Activated CD8-positive, alpha-beta memory T cell treated with anti-CD3 and anti-CD28 coated beads, Interleukin-2, amount 50 U/mL, for 48 hours (primary cell): ENCODE measurements at regions not wholly inside any gene's neighbourhood (a gene's known extent, or its start where the extent isn't known, plus 50 kb on each side); places are given as distances from the start of the nearest gene placed in this dataset.

Source experiments
- DNase-seq: peaks from one replicate; pipeline ENCODE4 v3.0.0-alpha.2; 2020

DNA sequence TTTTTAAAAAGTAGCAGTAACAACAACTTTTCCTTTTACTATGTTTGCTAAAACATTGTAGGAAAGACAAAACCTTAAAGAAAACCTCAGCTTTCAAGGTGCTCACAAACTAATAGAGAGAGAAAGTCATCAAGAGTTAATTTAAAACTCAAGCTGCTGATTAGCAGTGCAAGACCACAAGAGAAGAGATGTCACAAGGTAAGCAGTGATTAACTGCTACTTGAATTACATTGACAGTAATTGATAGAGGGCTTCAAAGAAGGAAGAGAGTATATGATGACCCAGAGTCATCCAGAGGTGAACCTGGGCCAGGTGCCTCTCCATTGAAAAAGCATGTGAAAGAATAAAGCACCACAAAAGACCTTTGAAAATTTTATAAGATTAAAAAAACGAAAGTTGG lies 939.6 kb upstream of the CNTNAP5 start:
- no peak for DNase-seq

DNA sequence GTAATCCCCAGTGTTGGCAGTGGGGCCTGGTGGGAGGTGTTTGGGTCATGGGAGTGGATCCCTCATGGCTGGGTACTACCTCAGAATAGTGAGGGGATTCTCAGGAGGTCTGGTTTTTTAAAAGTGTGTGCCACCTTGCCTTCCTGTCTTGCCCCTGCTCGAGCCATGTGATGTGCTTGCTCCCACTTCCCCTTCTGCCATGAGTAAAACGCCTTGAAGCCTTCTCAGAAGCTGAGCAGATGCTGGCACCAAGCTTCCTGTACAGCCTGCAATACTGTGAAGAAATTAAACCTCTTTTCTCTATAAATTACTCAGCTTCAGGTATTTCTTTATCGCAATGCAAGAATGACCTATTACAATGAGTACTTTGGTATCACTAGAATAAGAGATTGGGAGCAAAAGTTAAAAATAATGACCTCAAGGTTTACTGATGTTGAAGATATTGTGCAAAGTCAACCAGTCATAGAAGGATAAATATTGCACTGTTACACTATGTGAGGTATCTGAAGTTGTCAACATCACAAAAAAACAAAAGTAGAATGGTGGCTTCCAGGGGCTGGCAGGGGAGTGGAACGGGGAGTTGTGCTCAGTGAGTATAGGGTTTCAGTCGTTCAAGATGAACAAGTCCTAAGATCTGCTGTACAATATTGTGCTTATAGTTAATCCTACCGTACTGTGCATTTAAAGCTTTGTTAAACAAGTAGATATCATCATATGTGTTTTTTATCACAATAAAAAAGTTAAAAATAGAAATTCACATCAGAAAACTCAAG lies 938.3 kb upstream of the CNTNAP5 start:
- DNase-seq = no peak

DNA sequence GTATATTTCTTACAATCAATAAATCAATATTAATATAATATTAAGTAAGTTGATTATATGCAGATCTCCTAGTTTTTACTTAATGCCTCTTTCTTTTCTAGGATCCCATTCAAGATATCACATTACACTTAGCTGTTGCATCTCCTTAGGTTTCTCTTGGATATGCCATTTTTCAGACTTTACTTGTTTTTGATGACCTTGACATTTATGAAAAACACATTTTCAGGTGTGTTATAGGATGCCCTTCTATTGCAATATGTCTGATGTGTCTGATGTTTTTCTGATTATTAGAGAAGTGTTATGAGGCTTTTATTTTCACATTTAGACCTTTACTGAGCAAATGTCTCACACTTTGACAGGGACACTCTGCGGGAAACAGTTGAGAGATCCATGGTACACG lies 933.6 kb upstream of the CNTNAP5 start:
- no peak for DNase-seq

DNA sequence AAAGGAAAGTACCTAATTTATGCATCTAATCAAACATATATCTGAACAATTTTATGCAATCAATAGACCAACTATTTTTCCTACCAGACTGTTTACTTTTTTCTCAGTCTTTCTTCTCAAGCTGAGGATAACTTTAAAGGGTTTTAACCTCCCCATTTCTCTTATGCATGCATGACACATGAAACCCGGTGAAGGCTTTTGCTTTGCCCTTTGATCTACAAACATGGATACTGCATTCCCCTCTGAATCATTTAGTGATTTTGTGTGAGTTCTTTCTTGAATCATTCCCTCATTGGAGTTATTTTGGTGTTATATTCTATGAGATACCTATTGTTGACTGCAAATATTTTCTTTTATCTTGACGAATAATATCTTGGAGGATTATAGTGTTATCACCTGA lies 931.9 kb upstream of the CNTNAP5 start:
- no peak for DNase-seq

DNA sequence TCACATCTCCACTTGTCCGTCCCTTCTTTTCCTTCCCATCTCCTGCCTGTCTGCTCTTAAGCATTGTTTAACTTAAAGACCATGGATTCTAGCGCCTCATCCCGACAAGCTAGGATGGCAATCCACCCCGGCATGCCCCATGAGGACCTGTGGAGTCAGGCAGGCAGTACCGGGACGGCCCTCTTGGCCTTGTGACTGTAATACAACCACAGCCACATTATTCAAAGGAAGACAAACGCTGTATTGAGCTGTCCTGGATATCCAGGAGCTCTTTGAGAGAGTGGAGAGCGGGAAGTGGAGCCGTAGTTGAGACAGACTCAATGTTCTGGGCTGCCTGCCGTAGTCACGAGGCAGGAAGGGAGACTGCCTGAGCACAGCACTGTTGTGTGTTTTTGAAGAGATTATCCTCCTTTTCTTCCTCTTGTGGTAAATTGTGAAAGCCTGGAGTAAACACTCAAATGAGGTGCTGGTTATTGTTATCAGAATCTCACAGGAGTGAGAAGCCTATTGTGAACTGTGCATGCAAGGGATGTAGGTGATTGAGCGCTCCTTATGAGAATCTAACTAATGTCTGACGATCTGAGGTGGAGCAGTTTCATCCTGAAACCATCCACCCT lies 929.8 kb upstream of the CNTNAP5 start:
- no peak for DNase-seq

DNA sequence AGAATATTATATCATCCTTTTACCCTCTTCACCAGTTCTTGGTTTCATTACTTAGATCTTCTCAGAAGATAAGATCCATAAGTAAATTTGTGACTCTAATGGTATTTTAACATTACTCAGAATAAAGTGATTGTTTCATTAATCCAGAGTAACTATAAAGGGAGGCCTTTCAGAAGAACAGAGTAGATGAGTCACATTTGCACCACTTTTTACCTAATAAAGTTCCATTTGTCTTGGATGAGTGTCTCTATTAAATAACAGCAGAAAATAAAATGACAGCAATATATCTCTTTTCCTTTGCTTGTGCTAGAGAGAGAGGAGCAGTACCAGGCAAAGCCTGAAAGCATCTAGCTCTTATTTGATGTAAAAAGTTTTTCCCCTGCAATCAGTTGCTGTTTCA lies 926.5 kb upstream of the CNTNAP5 start:
- no peak for DNase-seq

DNA sequence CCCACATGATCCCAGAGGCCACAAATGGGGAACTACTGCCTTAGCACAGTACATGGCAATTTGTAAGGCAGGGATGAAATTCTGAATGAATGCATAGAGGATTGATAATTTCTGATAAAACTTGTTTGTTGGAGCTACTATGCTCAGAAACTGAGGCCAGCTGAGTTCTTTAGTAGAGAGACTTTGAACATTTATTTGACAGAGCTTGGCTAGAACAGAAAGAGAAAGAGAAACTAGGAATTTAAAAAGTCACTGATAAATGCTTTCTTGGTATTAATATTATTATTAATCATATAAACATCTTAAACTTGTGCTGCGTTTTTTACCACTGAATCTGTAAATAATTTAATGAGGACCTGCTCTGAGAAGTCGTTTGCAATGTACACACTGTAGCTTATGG lies 923.7 kb upstream of the CNTNAP5 start:
- no peak for DNase-seq

DNA sequence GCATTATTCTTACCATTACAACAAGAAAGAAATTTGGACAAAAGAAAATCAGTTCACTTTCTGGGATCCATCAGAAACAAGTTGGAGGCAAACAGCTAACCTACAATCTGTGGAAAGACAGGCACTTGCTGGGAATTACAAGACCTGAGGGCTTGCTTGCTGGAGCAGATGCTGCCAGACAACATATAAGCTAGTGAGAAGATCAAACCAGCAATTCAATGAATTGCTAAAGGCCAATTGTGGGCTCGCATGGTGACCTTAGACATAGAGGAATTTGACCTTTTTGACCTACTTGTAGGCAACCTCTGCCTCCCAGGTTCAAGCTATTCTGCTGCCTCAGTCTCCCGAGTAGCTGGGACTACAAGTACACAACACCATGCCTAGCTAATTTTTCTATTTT lies 921.2 kb upstream of the CNTNAP5 start:
- no peak for DNase-seq

DNA sequence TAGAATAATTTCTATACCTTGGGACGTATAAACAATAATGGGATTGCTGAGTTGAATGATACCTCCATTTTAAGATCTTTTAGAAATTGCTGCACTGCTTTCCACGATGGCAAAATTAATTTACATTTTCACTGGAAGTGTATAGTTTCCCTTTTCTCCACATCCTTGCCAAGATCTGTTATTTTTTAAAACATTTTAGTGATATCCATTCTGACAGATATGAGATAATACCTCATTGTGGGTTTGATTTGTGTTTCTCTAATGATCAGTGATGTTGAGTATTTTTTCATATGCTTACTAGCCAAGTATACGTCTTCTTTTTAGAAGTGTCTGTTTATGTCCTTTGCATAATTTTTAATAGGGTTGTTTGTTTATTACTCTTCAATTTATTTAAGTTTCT lies 908.5 kb upstream of the CNTNAP5 start:
- no peak for DNase-seq

DNA sequence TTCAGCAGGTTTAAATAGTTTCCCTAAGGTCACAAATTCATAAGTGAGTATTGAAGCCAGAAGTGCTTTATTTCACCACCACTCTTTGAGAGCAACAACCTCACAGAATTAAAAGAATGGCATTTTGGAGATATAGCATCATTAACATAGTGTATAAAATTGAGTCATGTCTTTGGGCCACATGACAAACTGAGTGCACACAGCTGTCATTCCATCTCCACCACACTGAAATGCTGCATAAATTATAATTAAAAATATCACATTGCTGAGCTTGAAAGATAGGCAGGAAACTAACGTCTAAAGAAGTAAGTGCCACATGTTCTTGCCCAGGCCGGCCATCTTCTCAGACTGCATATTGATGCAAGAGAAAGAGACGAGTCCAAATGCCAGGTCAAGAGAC lies 897.9 kb upstream of the CNTNAP5 start:
- no peak for DNase-seq

DNA sequence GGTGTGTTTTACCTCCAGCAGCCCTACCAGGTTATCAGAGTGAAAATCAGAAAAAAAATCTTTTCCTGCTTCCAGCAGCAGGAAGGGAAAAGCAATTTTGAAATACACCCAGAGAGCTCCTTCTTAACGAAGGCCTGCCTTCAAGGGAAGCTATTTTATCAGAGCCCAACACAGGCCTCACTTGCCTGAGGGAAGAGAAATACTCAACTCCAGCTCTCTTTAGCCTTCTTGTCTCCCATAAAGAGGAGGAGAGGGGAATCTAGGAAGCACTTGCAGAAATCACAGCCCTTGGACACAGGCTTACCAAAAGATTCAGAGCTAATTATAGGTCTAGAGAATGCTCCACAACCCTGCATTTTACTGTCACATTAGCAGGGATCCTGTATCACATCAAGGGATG lies 896.1 kb upstream of the CNTNAP5 start:
- no peak for DNase-seq

DNA sequence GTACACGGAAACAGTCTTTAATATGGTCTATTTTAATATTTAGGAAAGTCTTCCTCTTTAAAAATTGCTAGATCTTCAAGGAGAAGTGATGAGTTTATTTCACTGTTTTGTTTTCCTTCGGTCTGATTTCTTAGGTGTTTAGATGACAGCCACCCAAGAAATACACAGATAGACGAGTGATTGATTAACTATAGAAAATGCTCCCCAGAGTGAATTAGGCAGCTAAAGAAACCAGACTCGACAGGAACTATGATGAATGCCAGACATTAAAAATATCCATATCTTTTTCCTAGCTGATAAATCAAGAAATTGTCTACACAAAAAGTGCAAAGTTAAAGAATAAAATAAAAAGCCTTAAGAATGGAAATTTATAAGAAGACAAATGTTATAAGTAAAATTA lies 888.7 kb upstream of the CNTNAP5 start:
- DNase-seq = no peak

DNA sequence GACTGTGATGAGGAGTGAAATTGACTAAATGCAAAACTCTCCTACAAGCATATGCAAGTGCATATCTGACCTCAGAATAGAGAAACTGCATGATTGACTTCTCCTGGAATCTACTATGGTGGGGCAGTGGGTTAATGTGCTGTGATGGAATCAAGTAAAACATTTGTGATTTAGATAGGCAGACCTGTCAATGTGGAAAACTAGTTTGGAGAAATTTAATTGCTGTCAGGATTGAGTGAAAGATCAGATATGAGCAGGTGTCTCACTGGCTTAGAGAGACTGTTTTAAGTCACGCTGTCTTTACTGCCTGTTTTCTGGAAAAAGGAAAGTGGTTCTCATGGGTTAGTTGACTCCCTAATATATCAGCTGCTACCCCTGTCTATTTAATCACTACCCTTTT lies 881.0 kb upstream of the CNTNAP5 start:
- DNase-seq = no peak

DNA sequence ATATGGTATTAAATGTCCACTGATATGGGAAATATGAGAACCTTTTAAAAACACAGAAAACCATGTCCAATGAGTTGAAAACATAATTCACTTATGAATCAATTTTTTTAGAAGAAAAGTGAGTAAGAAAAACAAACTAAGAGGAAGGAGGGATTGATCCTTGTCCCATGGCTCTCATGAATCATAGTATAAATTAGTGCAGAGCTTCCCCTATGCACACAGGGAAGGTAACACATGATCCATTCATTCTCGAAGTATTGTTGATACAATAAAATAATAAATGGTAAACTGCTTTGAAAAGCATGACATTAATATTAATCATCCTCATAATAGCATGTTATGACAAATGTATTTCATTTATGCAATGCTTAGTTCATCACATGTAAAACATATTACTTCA lies 872.0 kb upstream of the CNTNAP5 start:
- DNase-seq = no peak

DNA sequence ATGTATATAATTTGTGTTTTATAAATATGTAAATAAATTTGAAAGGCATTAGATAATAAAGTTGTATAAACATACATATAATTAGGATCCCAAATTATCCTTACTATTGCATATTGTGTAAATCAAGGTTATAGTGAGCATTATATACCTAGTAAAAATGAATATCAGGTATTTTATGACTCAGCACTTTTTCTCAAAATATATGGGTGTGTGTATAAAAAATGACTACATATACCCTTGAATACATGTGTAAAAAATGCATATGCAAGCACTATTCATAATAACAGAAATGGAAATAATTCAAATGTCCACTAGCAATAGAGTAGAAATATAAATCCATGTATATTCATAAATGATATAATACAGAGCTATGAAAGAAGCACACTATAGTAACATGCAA lies 870.9 kb upstream of the CNTNAP5 start:
- DNase-seq = no peak

DNA sequence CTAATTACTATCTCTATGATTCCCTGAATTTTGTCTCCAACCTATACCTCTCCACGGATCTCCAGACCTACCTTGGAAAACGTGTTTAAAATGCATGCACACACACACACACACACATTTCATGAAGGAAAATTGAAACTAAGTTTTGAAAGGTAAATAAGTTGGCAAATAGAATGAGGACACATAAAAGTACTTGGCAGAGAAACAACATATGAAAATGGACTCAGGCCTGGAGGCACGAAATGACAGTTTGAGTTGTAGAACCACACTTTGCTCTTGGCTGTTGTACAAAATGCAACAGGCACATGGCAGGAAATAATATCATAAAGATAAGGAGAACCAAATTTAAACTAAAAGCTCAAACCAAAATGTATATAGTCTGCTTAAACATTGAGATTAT lies 868.1 kb upstream of the CNTNAP5 start:
- no peak for DNase-seq

DNA sequence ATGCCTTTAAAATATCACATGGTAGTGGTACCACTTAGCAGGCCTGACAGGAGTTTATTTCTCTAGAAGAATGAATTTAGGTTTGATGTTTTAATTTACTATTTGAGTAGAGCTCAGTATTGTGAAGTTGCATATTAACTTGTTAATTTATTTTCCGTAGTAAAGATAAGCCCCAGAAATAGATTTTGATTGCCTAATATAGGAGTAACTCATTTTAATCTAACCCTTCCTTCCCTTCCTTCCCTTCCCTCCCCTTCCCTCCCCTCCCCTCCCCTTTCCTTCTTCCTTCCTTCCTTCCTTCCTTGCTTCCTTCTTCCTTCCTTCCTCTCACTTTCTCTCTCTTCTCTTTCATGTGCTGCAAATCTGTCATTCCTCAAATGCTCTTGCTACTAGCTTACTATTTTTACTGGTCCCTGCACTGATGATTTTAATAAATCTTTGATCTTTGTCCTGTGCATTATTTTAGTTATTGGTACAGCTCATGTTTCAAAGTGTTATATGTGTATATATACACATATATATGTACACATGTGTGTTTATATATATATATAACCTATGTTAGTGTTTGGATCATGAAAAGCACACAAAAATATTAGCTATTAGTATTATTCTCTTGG lies 862.6 kb upstream of the CNTNAP5 start:
- DNase-seq = no peak

DNA sequence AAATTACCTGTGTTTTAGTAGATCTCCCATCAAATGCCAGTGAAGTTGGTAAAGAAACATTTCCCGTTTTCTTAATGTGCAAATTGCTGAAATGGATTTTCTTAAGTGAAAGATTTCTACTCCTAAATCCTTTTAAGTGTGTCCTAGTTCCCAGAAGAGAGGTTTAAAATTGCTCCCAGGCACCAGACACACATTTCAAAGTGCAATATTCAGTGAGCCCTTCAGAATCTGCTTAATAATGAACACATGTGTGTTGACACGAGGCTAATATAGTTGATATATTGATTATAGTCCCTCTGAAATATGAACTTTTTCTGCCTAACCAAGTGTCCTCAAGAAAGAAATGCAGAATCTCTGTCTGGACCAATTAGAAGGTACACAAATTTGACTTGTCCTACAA lies 861.7 kb upstream of the CNTNAP5 start:
- DNase-seq = no peak

DNA sequence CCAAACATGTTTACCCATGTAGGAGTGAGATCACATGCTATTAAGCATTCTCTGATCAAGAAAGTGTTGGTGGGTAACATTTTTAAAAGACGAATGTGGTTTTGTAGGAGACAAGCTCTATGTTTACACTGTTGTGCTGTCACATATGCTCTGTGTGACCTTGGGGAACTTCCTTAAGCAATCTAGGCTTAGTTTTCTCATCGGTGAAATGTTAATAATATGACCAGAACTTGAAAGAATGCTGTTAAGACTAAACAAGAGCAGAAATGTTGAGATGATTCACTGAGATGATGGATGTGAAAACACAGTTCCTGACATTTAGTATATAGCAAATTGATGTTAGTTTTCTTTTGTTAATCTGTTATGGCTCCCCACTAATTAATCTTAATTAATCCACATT lies 860.9 kb upstream of the CNTNAP5 start:
- no peak for DNase-seq

DNA sequence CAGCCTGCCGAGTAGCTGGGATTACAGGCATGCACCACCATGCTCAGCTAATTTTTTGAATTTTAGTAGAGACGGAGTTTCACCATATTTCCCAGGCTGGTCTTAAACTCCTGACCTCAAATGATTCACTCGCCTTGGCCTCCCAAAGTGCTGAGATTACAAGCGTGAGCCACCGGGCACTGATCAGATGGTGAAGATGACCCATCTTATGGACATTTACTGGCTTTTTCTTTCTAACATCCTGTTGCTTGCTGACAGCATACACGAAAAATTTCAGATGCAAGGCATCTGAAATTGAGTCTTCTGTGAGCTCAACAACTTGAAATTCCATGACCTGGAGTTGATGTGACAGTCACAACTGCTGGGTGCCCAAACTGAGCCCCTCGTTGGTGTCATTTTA lies 859.5 kb upstream of the CNTNAP5 start:
- no peak for DNase-seq

DNA sequence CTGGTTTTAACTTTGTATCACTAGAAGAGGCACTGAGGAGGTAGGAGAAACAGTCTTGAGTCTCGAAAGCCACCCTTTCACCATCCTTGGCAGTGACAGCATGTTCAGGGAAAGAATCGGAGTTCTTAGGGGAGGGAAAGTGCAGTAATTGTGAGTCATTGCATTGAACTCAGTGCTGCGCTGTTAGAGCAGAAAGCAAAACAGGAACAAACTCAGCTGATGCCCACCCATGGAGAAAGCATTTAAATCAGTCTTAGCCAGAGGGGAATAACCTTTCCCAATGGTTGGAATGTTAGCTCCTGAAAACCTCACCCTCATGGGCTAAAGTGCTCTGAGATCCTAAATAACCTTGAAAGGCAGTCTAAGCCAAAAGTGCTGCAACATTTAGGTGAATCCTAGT lies 845.6 kb upstream of the CNTNAP5 start:
- no peak for DNase-seq

DNA sequence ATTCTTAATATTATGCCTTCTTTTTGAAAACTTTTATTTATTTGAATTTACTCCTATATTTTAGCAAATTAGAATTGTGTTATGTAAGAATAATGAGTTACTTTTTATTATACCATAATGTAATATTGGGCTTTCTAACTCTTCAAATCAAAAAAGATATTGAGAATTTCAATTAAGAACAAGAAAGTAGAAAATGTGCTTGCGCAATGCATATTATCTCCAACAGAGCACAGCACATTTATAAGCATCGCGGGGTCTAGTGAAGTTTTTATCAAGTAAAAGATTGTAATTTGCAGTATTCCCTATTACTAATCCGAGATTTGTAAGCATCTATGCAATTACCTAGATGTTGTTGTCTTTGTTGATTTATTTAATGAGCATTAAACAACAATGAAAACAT lies 829.1 kb upstream of the CNTNAP5 start:
- DNase-seq = no peak

DNA sequence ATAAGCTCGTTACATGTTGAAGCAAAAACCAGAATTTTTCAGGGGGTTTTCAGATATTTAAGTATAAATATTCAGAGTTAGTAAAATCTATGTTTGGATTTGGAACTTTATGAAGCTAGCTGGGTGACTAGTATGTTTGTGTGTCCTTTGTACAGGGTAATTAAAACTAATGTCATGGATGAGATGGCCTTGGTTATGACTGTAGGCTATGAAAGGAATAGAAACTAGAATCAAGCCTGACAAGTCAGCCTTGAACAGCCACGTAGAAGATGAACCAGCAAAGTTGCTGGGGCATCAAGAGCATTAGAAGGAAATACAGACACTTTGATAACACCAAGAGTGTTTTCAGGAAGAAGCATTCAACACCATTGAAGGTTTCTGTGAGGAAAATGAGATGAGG lies 825.1 kb upstream of the CNTNAP5 start:
- DNase-seq = no peak

DNA sequence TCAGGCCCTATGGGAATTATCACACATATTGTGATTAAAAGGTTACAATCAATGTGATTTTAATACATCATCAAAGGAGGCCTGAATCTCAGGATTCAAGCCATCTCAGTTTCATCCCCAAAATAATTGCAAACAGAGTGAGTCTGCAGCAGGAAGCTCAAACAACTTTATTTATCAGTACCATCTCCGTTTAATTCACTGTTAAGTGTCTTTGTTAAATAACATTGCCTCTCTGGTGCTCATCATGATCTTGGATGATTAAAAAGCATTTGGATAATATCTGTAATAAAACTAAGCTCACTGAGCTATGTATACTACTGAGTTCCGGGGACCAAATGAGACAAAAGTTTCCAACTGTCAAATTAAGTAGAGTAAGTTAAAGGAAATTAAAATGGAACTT lies 817.8 kb upstream of the CNTNAP5 start:
- DNase-seq = no peak

DNA sequence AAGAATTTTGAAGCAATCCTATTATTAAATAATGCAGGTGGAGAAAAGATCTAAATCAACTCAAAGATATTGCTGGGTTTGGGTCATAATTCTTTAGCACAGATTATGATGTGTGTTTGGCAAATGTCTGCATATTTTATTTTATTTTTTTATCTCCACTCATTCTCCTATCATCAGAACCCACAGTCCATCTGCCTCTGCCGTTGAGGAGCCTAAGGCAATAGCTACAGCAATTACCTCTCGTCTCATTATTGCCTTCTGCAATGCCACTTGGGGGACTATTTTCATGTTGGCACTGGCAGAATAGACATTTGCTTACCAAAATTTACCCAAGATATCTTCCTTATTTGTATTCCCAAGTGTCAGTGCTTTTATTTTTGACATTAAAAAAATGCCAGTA lies 815.9 kb upstream of the CNTNAP5 start:
- no peak for DNase-seq
